CD4-positive, CD25-positive, alpha-beta regulatory T cell (primary cell): ENCODE measurements at regions not wholly inside any gene's neighbourhood (a gene's known extent, or its start where the extent isn't known, plus 50 kb on each side); places are given as distances from the start of the nearest gene placed in this dataset.

Source experiments
- ATAC-seq, 2 donors: fragments of 150-1000 bp; cut with Tn5 transposase; one replicate each; pipeline ENCODE4 v1.10.0; 2021; ENCODE audit warnings: low read depth in 2 of 2, moderate number of reproducible peaks in 2 of 2, moderate library complexity in 1 of 2
- DNase-seq, 3 donors: peaks; one replicate each; pipeline versions ENCODE4 v3.0.0 to v3.0.0-alpha.2; 2012 to 2022; ENCODE audit warnings: mixed read lengths in 1 of 3
- H3K27ac ChIP-seq: one replicate; pipeline ENCODE4 v1.7.0; 2013; ENCODE audit warnings: mild to moderate bottlenecking, low read length; ENCODE audit not compliant: insufficient read depth, poor library complexity, severe bottlenecking
- H3K27me3 ChIP-seq: one replicate; pipeline ENCODE4 v1.7.0; 2013; ENCODE audit warnings: low read length; ENCODE audit not compliant: control insufficient read depth, insufficient read depth
- H3K36me3 ChIP-seq: one replicate; pipeline ENCODE4 v1.7.0; 2013; ENCODE audit warnings: mild to moderate bottlenecking, low read length, moderate library complexity; ENCODE audit not compliant: control insufficient read depth, insufficient read depth
- H3K4me1 ChIP-seq: 2 replicates; pipeline ENCODE4 v1.7.0; 2013; ENCODE audit warnings: mild to moderate bottlenecking, low read length; ENCODE audit not compliant: insufficient read depth, control insufficient read depth, poor library complexity, severe bottlenecking
- H3K4me3 ChIP-seq: one replicate; pipeline ENCODE4 v1.7.0; 2013; ENCODE audit warnings: low read depth, mild to moderate bottlenecking, low read length, moderate library complexity
- H3K9me3 ChIP-seq, 2 experiments: 1 replicate in 1 of 2; 2 replicates in 1 of 2; pipeline ENCODE4 v1.7.0; 2013; ENCODE audit warnings: low read length in 2 of 2, mild to moderate bottlenecking in 1 of 2, moderate library complexity in 1 of 2; ENCODE audit not compliant: control insufficient read depth in 2 of 2
- H3K27ac Mint-ChIP-seq, 3 donors: one replicate each; pipeline ENCODE4 v1.8.0; 2020 to 2022; ENCODE audit warnings: mild to moderate bottlenecking in 3 of 3, mixed read lengths in 3 of 3, moderate library complexity in 2 of 3
- H3K27me3 Mint-ChIP-seq: one replicate; pipeline ENCODE4 v1.8.0; 2022; ENCODE audit warnings: mild to moderate bottlenecking, mixed read lengths
- H3K36me3 Mint-ChIP-seq: one replicate; pipeline ENCODE4 v1.8.0; 2020; ENCODE audit warnings: mixed read lengths
- H3K4me1 Mint-ChIP-seq, 4 donors: one replicate each; pipeline ENCODE4 v1.8.0; 2020 to 2022; ENCODE audit warnings: mixed read lengths in 4 of 4, mild to moderate bottlenecking in 1 of 4
- H3K4me3 Mint-ChIP-seq, 4 donors: one replicate each; pipeline ENCODE4 v1.8.0; 2020 to 2022; ENCODE audit warnings: mild to moderate bottlenecking in 4 of 4, mixed read lengths in 4 of 4, moderate library complexity in 3 of 4
- H3K9me3 Mint-ChIP-seq, 7 donors: one replicate each; pipeline ENCODE4 v1.8.0; 2020 to 2022; ENCODE audit warnings: mixed read lengths in 7 of 7, mild to moderate bottlenecking in 3 of 7, moderate library complexity in 2 of 7

GRCh38 chr11:134750619-134751018, 338.6 kb upstream of the B3GAT1 start:
- Histone ChIP-seq H3K27me3 (no peaks in the 10 kb centered on the region), H3K27ac (no peak overlapping the region), H3K36me3 (no peaks in the 10 kb centered on the region), H3K4me1 (no peaks in the 10 kb centered on the region), H3K9me3 (no peaks in the 10 kb centered on the region), H3K4me3 (no peak overlapping the region)
- Mint-ChIP-seq H3K27me3 (no peaks in the 10 kb centered on the region), H3K4me3 (no peak overlapping the region), H3K4me1 (no peaks in the 10 kb centered on the region), H3K9me3 (peaks cover 0 to 5% (median 0%) of the 10 kb centered on the region in 7 donors), H3K36me3 (no peaks in the 10 kb centered on the region), H3K27ac (no peak overlapping the region)
- no peak for ATAC-seq
- no peak for DNase-seq

- Histone ChIP-seq H3K4me1 (no peaks in the 10 kb centered on the region), H3K4me3 (no peak overlapping the region), H3K9me3 (no peaks in the 10 kb centered on the region), H3K36me3 (no peaks in the 10 kb centered on the region), H3K27me3 (no peaks in the 10 kb centered on the region), H3K27ac (no peak overlapping the region)
- H3K27ac Mint-ChIP-seq: peak overlapping the region in 1 of 3 donors; percentile 6
- H3K4me3 Mint-ChIP-seq: no peak overlapping the region
- no peaks in the 10 kb centered on the region for H3K36me3 Mint-ChIP-seq
- H3K27me3 Mint-ChIP-seq: no peaks in the 10 kb centered on the region
- ATAC-seq (no peak), DNase-seq (no peak)
- no peaks in the 10 kb centered on the region for H3K4me1 Mint-ChIP-seq
- peaks cover 0 to 5% (median 1%) of the 10 kb centered on the region in 7 donors for H3K9me3 Mint-ChIP-seq
Observed at GRCh38 chr11:134749040-134749839, 337.2 kb upstream of the B3GAT1 start.

GRCh38 chr11:134746609-134747008, 334.6 kb upstream of the B3GAT1 start:
- no peaks in the 10 kb centered on the region for H3K4me1 Mint-ChIP-seq
- no peaks in the 10 kb centered on the region for H3K27me3 Mint-ChIP-seq
- no peak for DNase-seq
- peaks cover 0 to 5% (median 1%) of the 10 kb centered on the region in 7 donors for H3K9me3 Mint-ChIP-seq
- H3K27ac Mint-ChIP-seq: no peak overlapping the region
- Histone ChIP-seq H3K36me3 (no peaks in the 10 kb centered on the region), H3K4me3 (no peak overlapping the region), H3K27me3 (no peaks in the 10 kb centered on the region), H3K27ac (no peak overlapping the region), H3K4me1 (no peaks in the 10 kb centered on the region), H3K9me3 (no peaks in the 10 kb centered on the region)
- no peaks in the 10 kb centered on the region for H3K36me3 Mint-ChIP-seq
- no peak for ATAC-seq
- H3K4me3 Mint-ChIP-seq: no peak overlapping the region

GRCh38 chr11:134745456-134745855, 333.4 kb upstream of the B3GAT1 start:
- Histone ChIP-seq H3K4me3 (no peak overlapping the region), H3K36me3 (no peaks in the 10 kb centered on the region), H3K27ac (no peak overlapping the region), H3K4me1 (no peaks in the 10 kb centered on the region), H3K9me3 (no peaks in the 10 kb centered on the region), H3K27me3 (no peaks in the 10 kb centered on the region)
- Mint-ChIP-seq H3K27ac (no peak overlapping the region), H3K4me1 (no peaks in the 10 kb centered on the region), H3K27me3 (no peaks in the 10 kb centered on the region), H3K9me3 (peaks cover 0 to 5% (median 1%) of the 10 kb centered on the region in 7 donors), H3K36me3 (no peaks in the 10 kb centered on the region), H3K4me3 (no peak overlapping the region)
- DNase-seq: no peak
- no peak for ATAC-seq

GRCh38 chr11:134743820-134744195, 331.8 kb upstream of the B3GAT1 start:
- Mint-ChIP-seq H3K4me3 (no peak overlapping the region), H3K9me3 (peaks cover 0 to 5% (median 1%) of the 10 kb centered on the region in 7 donors), H3K27me3 (no peaks in the 10 kb centered on the region), H3K36me3 (no peaks in the 10 kb centered on the region), H3K27ac (no peak overlapping the region), H3K4me1 (no peaks in the 10 kb centered on the region)
- Histone ChIP-seq H3K27ac (no peak overlapping the region), H3K4me3 (no peak overlapping the region), H3K36me3 (no peaks in the 10 kb centered on the region), H3K4me1 (no peaks in the 10 kb centered on the region), H3K27me3 (no peaks in the 10 kb centered on the region), H3K9me3 (no peaks in the 10 kb centered on the region)
- ATAC-seq: no peak
- no peak for DNase-seq

GRCh38 chr11:134742956-134743819, 331.1 kb upstream of the B3GAT1 start:
- Histone ChIP-seq H3K27me3 (no peaks in the 10 kb centered on the region), H3K4me3 (no peak overlapping the region), H3K27ac (no peak overlapping the region), H3K4me1 (no peaks in the 10 kb centered on the region), H3K36me3 (no peaks in the 10 kb centered on the region), H3K9me3 (no peaks in the 10 kb centered on the region)
- no peak overlapping the region for H3K4me3 Mint-ChIP-seq
- H3K9me3 Mint-ChIP-seq: peaks cover 0 to 3% (median 1%) of the 10 kb centered on the region in 7 donors
- H3K27me3 Mint-ChIP-seq: no peaks in the 10 kb centered on the region
- no peak for ATAC-seq
- H3K36me3 Mint-ChIP-seq: no peaks in the 10 kb centered on the region
- H3K27ac Mint-ChIP-seq: no peak overlapping the region
- DNase-seq: no peak
- H3K4me1 Mint-ChIP-seq: no peaks in the 10 kb centered on the region

GRCh38 chr11:134742224-134742612, 330.2 kb upstream of the B3GAT1 start:
- ATAC-seq (no peak), DNase-seq (no peak)
- H3K36me3 ChIP-seq: no peaks in the 10 kb centered on the region
- no peaks in the 10 kb centered on the region for H3K4me1 Mint-ChIP-seq
- no peak overlapping the region for H3K4me3 Mint-ChIP-seq
- H3K27me3 Mint-ChIP-seq: no peaks in the 10 kb centered on the region
- no peak overlapping the region for H3K27ac ChIP-seq
- H3K9me3 ChIP-seq: no peaks in the 10 kb centered on the region
- H3K27ac Mint-ChIP-seq: no peak overlapping the region
- H3K4me1 ChIP-seq: no peaks in the 10 kb centered on the region
- no peaks in the 10 kb centered on the region for H3K27me3 ChIP-seq
- peaks cover 0 to 3% (median 1%) of the 10 kb centered on the region in 7 donors for H3K9me3 Mint-ChIP-seq
- H3K36me3 Mint-ChIP-seq: no peaks in the 10 kb centered on the region
- H3K4me3 ChIP-seq: no peak overlapping the region
